Cardiac muscle cell (in vitro differentiated cells and primary cell): ENCODE measurements at regions not wholly inside any gene's neighbourhood (a gene's known extent, or its start where the extent isn't known, plus 50 kb on each side); places are given as distances from the start of the nearest gene placed in this dataset.

Experiments
- DNase-seq, 2 donors: peaks; one replicate each; pipeline versions ENCODE4 v3.0.0 to v3.0.0-alpha.2; 2010 to 2017; ENCODE audit warnings: low read depth in 1 of 2, low spot score in 1 of 2
- H3K27ac ChIP-seq: fragments of 200-600 bp; sonication (generic); 2 replicates; pipeline ENCODE4 v1.5.1; 2016
- H3K27me3 ChIP-seq: fragments of 200-600 bp; sonication (generic); 2 replicates; pipeline ENCODE4 v1.6.0; 2016; ENCODE audit warnings: control low read depth
- H3K36me3 ChIP-seq: fragments of 200-600 bp; sonication (generic); 2 replicates; pipeline ENCODE4 v1.5.1; 2016; ENCODE audit warnings: control low read depth
- H3K4me1 ChIP-seq: fragments of 200-600 bp; sonication (generic); 2 replicates; pipeline ENCODE4 v1.8.1; 2017; ENCODE audit warnings: low read depth, mild to moderate bottlenecking, mixed run types
- H3K4me3 ChIP-seq: fragments of 200-600 bp; sonication (generic); 2 replicates; pipeline ENCODE4 v1.5.1; 2016; ENCODE audit warnings: mild to moderate bottlenecking
- H3K9me3 ChIP-seq: fragments of 200-600 bp; sonication (generic); 2 replicates; pipeline ENCODE4 v1.5.1; 2017; ENCODE audit warnings: low read depth, mild to moderate bottlenecking, control low read depth
- TF ChIP-seq, protein P1 (sequence below): IDR thresholded peaks from 2 replicates; pipeline ENCODE4 v1.5.1; 2012; ENCODE audit warnings: low read depth, mild to moderate bottlenecking, low read length

DNA sequence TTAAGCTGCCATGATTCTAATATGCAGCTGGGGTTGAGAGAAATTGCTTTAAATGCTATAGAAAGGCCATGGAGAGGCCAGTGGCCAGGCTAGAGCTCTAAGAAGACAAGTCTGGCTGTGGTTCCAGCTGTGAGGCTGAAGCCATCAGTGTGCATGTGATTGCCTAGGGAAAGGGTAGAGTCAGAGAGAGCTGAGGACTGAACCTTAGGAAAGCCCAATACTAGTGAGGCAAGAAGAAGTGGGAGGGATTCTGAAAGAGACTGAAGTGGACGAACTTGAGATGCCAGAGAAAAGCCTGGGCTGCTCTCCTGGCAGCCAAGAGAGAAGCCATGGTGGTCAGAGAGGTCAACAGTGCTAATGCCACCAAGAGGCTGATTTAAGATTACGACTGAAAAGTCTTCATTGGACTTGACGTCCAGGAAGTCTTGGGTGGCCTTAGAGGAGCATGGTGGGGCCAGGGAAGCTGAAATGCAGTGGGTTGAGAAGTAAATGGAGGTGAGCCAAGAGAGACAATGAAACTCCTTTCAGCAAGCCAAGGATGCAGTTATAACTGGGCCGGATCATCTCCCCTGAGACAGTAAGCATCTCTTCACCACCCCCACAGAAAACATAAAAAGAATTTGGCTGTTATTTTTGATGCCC is 133.2 kb downstream of the TMEM174 start:
- DNase-seq = no peak
- Histone ChIP-seq H3K27ac (no peak overlapping the region), H3K4me3 (no peak overlapping the region), H3K27me3 (peaks cover 87% of the 10 kb centered on the region), H3K36me3 (no peaks in the 10 kb centered on the region), H3K9me3 (no peaks in the 10 kb centered on the region), H3K4me1 (no peaks in the 10 kb centered on the region)
- TF ChIP-seq, protein P1, sequence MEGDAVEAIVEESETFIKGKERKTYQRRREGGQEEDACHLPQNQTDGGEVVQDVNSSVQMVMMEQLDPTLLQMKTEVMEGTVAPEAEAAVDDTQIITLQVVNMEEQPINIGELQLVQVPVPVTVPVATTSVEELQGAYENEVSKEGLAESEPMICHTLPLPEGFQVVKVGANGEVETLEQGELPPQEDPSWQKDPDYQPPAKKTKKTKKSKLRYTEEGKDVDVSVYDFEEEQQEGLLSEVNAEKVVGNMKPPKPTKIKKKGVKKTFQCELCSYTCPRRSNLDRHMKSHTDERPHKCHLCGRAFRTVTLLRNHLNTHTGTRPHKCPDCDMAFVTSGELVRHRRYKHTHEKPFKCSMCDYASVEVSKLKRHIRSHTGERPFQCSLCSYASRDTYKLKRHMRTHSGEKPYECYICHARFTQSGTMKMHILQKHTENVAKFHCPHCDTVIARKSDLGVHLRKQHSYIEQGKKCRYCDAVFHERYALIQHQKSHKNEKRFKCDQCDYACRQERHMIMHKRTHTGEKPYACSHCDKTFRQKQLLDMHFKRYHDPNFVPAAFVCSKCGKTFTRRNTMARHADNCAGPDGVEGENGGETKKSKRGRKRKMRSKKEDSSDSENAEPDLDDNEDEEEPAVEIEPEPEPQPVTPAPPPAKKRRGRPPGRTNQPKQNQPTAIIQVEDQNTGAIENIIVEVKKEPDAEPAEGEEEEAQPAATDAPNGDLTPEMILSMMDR = no peak

DNA sequence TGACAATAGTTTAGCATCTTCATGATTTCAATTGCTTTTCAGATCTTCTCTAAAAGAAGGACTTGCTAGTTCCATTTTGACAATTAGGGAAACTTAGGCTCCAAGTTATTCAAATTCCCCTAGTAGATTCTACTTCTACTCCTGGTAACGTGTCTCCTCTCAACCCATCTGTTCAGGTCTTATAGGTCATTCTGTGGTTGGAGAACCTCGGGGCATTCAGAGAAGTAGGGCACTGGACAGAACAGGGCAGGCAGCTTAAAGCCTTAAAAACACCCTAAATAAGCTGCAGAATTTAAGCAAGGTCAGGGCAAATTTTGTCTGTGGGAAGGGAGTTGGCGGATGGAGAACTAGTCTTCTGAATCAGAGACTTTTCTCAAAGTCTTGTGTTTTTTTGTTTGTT is 132.4 kb downstream of the TMEM174 start:
- Histone ChIP-seq H3K4me1 (no peaks in the 10 kb centered on the region), H3K36me3 (no peaks in the 10 kb centered on the region), H3K9me3 (no peaks in the 10 kb centered on the region), H3K27ac (no peak overlapping the region), H3K4me3 (no peak overlapping the region), H3K27me3 (peaks cover 87% of the 10 kb centered on the region)
- TF ChIP-seq, protein P1 = no peak
- no peak for DNase-seq

DNA sequence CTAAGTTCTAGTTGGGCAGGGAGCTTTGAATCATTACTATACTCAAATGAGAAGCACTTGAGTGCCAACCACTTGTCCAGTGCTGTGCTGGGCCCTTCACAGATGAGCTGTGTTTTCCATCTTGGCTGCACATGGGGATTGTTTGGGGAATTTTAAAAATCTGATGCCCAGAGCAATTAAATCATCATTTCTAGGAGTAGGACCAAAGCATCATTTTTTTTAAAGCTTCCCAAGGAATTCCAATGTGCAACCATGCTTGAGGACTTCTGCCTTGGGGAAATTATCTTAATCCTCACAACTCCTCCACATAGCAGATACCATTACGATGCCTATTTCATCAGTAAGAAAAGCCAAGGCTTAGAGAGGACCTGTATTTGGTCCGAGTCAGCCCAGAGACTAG is 131.4 kb downstream of the TMEM174 start:
- no peak for DNase-seq
- Histone ChIP-seq H3K27ac (no peak overlapping the region), H3K4me3 (no peak overlapping the region), H3K4me1 (peaks cover under 1% of the 10 kb centered on the region), H3K36me3 (no peaks in the 10 kb centered on the region), H3K9me3 (no peaks in the 10 kb centered on the region), H3K27me3 (peaks cover 88% of the 10 kb centered on the region)
- TF ChIP-seq, protein P1 = no peak

DNA sequence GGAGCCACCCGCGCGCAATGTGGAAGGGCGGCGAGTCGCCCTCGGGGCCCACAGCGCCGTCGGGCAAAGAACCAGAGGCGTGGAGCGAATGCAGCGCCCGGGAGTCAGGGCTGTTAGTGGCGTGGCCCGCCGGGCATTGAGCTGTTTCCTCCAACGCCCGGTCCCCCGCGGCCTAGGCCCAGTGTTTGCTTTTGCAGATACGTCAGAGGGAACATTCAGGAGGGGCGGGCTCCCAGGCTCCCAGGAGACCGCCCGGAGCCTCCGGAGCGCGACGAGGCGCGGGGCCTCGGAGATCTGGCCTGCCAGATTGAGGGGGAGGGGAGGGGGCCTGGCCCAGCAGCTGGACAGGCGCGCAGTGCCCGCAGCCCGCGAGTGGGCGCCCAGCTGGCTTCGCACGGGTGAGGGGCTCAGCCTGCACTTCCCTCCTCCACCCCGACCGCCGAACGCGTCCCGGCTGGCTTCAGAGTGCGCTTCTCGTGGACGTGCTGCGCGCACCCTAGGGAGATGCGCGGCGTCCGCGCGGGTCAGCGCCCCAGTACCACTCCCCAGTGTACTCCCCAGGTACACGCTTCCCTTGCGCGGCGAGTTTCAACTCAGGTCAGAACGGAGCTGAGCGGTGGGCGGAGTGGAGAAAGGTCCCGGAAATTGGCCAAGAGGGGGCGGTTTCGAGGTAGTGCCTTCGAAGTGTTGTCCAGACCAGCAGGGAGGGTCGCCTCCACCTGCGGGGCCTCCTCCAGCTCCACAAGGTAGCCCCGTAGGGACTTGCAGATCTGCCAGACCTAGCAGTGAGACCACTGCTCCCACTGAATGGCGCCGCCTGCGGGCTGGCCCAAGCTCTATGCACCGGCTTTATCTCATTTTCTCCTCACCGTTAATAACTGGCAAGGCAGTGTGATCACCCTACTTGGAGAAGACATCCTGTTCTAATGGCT is 130.4 kb downstream of the TMEM174 start:
- DNase-seq = peak in 1 of 2 donors; percentile 18
- H3K27me3 ChIP-seq = peaks cover 98% of the 10 kb centered on the region
- no peak overlapping the region for H3K27ac ChIP-seq
- peak overlapping the region; percentile 20 for H3K4me3 ChIP-seq
- TF ChIP-seq, protein P1 = peak; percentile 33
- H3K36me3 ChIP-seq = no peaks in the 10 kb centered on the region
- peaks cover 3% of the 10 kb centered on the region for H3K4me1 ChIP-seq
- H3K9me3 ChIP-seq = no peaks in the 10 kb centered on the region

DNA sequence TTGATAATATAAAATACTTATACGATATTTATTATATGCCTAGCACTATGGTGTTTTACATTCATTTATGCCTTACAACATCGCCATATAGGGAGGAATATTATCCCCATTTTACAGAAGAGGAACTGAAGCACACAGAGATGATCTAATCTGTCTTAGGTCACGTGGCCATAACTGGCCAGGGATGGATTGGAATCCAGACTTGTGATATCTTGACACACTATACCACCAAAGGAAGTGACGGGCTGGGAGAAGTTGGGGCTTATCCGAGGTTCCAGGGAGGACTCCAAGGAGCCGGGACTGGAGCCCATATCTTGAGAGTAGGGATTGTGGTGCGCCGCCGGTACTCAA is 129.8 kb downstream of the TMEM174 start:
- Histone ChIP-seq H3K27me3 (peaks cover 99% of the 10 kb centered on the region), H3K4me1 (peaks cover 3% of the 10 kb centered on the region), H3K4me3 (no peak overlapping the region), H3K9me3 (no peaks in the 10 kb centered on the region), H3K36me3 (no peaks in the 10 kb centered on the region), H3K27ac (no peak overlapping the region)
- DNase-seq = no peak
- TF ChIP-seq, protein P1 = no peak
